Upper lobe of right lung (tissue), 1 donor: ENCODE measurements at regions not wholly inside any gene's neighbourhood (a gene's known extent, or its start where the extent isn't known, plus 50 kb on each side); places are given as distances from the start of the nearest gene placed in this dataset.

Experiments used
- ATAC-seq: fragments of 200-7000 bp; cut with Tn5 transposase; one replicate; pipeline ENCODE4 v1.9.1; 2020; ENCODE audit warnings: mild to moderate bottlenecking, moderate library complexity
- DNase-seq: peaks from one replicate; pipeline ENCODE4 v3.0.0-alpha.2; 2020
- H3K27ac ChIP-seq: fragments of 200-600 bp; one replicate; pipeline ENCODE4 v1.8.0; 2022
- H3K27me3 ChIP-seq: fragments of 200-600 bp; one replicate; pipeline ENCODE4 v1.8.0; 2022; ENCODE audit warnings: mild to moderate bottlenecking
- H3K36me3 ChIP-seq: fragments of 200-600 bp; one replicate; pipeline ENCODE4 v1.8.0; 2022
- H3K4me1 ChIP-seq: fragments of 200-600 bp; one replicate; pipeline ENCODE4 v1.8.0; 2022
- H3K4me3 ChIP-seq: fragments of 200-600 bp; one replicate; pipeline ENCODE4 v1.8.0; 2022; ENCODE audit warnings: mild to moderate bottlenecking
- H3K9me3 ChIP-seq: fragments of 200-600 bp; one replicate; pipeline ENCODE4 v1.8.0; 2022
- intact Hi-C: fragments of 100-400 bp; cut with DNase I; formaldehyde crosslinking; loops from one replicate; pipeline ENCODE4 v1.11.0; 2022
- TF ChIP-seq, protein P1 (sequence below): fragments of 200-600 bp; IDR thresholded peaks from one replicate; pipeline ENCODE4 v1.8.0; 2022; ENCODE audit warnings: antibody characterized with exemption
- donor health status: DM: no; HTN: yes; CAD: no; lungs with severe emphysema.

DNA sequence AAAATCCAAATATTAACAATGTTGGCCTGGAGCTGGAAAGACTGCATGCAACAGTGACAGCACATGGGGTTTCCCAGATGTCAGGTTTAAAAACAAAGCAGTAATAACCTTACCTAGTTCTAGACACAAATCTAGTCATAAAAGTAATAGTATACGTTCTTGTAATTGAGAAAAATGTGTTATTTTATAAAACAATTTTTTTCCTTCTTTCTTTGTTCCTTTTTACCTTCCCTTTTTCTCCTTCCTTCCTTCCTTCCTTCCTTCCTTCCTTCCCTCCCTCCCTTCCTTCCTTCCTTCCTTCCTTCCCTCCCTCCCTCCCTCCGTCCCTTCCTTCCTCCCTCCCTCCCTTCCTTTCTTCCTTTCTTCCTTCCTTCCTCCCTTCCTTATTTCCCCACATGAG lies 242.7 kb upstream of the PDE10A start:
- no peak for DNase-seq
- Histone ChIP-seq H3K4me3 (no peak overlapping the region), H3K27me3 (no peaks in the 10 kb centered on the region), H3K27ac (no peak overlapping the region), H3K9me3 (no peaks in the 10 kb centered on the region), H3K36me3 (no peaks in the 10 kb centered on the region), H3K4me1 (no peaks in the 10 kb centered on the region)
- ATAC-seq, result no peak
- intact Hi-C loops, result no loop called here
- TF ChIP-seq, protein P1, sequence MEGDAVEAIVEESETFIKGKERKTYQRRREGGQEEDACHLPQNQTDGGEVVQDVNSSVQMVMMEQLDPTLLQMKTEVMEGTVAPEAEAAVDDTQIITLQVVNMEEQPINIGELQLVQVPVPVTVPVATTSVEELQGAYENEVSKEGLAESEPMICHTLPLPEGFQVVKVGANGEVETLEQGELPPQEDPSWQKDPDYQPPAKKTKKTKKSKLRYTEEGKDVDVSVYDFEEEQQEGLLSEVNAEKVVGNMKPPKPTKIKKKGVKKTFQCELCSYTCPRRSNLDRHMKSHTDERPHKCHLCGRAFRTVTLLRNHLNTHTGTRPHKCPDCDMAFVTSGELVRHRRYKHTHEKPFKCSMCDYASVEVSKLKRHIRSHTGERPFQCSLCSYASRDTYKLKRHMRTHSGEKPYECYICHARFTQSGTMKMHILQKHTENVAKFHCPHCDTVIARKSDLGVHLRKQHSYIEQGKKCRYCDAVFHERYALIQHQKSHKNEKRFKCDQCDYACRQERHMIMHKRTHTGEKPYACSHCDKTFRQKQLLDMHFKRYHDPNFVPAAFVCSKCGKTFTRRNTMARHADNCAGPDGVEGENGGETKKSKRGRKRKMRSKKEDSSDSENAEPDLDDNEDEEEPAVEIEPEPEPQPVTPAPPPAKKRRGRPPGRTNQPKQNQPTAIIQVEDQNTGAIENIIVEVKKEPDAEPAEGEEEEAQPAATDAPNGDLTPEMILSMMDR, result no peak

- DNase-seq (no peak), ATAC-seq (no peak)
- no peaks in the 10 kb centered on the region for H3K27me3 ChIP-seq
- H3K4me3 ChIP-seq, result no peak overlapping the region
- H3K27ac ChIP-seq, result no peak overlapping the region
- intact Hi-C loops, result no loop called here
- TF ChIP-seq, protein P1, result no peak
- no peaks in the 10 kb centered on the region for H3K4me1 ChIP-seq
- H3K36me3 ChIP-seq, result no peaks in the 10 kb centered on the region
- no peaks in the 10 kb centered on the region for H3K9me3 ChIP-seq
These were observed 237.9 kb upstream of the PDE10A start for GRCh38 chr6:165900970-165901369.

DNA sequence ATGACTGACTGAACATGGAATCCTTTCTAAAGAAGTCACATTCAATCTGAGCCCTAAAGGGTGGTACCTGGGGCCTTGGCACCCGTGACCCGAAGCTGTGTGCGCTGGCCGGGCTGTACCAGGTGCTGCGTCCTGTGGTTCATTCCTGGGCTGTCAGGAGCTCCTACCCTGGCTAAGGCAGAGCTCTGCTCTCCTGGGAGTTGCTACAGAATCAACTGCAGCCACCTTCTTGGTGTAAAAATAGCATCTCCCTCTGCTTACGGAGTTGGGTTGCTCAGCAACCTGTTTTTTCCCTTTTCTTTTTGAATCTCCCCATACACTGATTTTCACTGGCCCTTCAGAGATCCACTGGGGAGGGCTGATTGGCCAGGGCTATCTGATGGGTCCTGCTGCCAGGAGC lies 236.6 kb upstream of the PDE10A start:
- intact Hi-C loops, result no loop called here
- TF ChIP-seq, protein P1, result no peak
- no peak for DNase-seq

GRCh38 chr6:165895421-165896165 lies 232.6 kb upstream of the PDE10A start:
- DNase-seq (no peak), ATAC-seq (no peak)
- intact Hi-C loops, result no loop called here
- Histone ChIP-seq H3K4me3 (no peak overlapping the region), H3K27ac (no peak overlapping the region), H3K27me3 (no peaks in the 10 kb centered on the region), H3K4me1 (no peaks in the 10 kb centered on the region), H3K36me3 (no peaks in the 10 kb centered on the region), H3K9me3 (no peaks in the 10 kb centered on the region)
- TF ChIP-seq, protein P1, result no peak

More for the DNA sequence above, 236.6 kb upstream of the PDE10A start:
- ATAC-seq, result no peak
- Histone ChIP-seq H3K9me3 (no peaks in the 10 kb centered on the region), H3K27me3 (no peaks in the 10 kb centered on the region), H3K36me3 (no peaks in the 10 kb centered on the region), H3K4me1 (no peaks in the 10 kb centered on the region), H3K4me3 (no peak overlapping the region), H3K27ac (no peak overlapping the region)

GRCh38 chr6:165894171-165894825 lies 231.3 kb upstream of the PDE10A start:
- no peak for ATAC-seq

More at GRCh38 chr6:165894171-165894825, 231.3 kb upstream of the PDE10A start:
- no peak for DNase-seq
- TF ChIP-seq, protein P1, result no peak
- intact Hi-C loops, result no loop called here
- H3K36me3 ChIP-seq, result no peaks in the 10 kb centered on the region
- no peaks in the 10 kb centered on the region for H3K27me3 ChIP-seq
- H3K4me1 ChIP-seq, result no peaks in the 10 kb centered on the region
- no peak overlapping the region for H3K27ac ChIP-seq
- H3K9me3 ChIP-seq, result no peaks in the 10 kb centered on the region
- H3K4me3 ChIP-seq, result no peak overlapping the region
